HS-5 (cell line): ENCODE measurements at regions not wholly inside any gene's neighbourhood (a gene's known extent, or its start where the extent isn't known, plus 50 kb on each side); places are given as distances from the start of the nearest gene placed in this dataset.

ENCODE experiments used
- DNase-seq: peaks from one replicate; pipeline ENCODE4 v3.0.0-alpha.2; 2012; ENCODE audit warnings: low read depth

- DNase-seq, result no peak
Measured at GRCh38 chr22:27175974-27176373, 518.6 kb downstream of the MIAT start.

- no peak for DNase-seq
Measured at GRCh38 chr22:27179161-27179560, 521.8 kb downstream of the MIAT start.

DNA sequence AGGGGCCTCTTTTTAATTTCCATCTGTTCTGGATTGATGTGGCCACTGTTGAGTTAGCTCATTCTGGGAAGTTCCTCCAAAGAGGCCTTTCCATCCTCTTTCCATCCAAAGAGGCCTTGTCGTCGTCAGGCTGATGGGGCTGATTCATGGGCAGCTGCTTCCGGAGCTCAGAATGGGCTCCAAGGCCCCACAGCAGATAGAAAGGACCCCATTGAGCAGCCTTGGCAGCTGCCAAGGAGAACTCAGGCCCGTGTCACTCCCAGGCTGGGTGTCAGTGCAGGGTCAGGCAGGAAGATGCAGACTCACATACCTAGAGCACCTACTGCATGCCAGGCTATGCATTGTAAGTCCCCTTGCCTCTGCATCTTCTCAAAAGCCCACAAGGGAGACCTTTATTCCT lies 524.1 kb downstream of the MIAT start:
- DNase-seq, result no peak

DNA sequence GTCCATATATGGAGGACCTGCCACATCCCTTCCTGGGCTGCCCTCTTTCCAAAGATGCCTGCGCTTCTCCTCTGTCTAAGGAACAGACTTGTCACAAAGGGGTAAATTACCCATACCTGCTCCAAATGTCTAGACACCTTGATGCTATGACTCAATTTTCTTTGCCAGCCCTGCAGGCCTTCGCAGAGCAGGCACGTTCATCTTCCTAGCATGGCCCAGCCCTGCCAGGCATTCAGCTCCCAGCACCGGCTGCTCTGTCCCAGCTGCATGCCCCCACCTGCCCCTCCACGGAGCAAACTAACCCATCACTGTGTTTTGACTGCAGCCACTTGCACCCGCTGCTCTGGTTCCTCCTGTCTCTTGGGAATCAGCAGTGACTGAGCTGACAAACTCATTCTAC lies 526.1 kb downstream of the MIAT start:
- DNase-seq, result no peak

- no peak for DNase-seq
Measured at GRCh38 chr22:27185099-27185709, 527.8 kb downstream of the MIAT start.

DNA sequence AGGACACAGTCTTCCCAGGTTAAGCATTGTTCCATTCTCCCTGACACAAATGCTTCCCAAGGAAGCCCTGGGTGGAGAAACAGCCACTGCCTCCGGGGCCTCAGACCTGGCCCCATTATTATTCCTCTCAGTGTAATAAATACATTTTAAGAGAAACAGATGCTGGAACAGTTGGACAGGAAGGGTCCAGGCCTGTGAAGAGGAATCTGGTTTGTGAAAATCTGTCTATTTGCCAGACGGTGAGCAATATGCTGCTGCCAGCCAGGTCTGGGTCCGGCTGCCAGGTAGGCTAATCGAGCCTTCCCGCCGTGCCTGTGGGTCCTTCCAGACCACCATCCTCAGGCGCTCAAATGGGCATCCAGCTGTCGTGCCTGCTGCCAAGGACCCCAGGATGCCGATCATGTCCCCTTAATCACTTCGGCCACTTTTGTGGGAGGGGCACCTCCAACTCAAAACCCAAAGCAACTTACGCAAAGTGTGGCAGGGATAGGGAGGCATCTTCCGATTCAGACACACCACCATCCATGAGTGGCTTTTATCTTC lies 528.4 kb downstream of the MIAT start:
- DNase-seq, result no peak

DNA sequence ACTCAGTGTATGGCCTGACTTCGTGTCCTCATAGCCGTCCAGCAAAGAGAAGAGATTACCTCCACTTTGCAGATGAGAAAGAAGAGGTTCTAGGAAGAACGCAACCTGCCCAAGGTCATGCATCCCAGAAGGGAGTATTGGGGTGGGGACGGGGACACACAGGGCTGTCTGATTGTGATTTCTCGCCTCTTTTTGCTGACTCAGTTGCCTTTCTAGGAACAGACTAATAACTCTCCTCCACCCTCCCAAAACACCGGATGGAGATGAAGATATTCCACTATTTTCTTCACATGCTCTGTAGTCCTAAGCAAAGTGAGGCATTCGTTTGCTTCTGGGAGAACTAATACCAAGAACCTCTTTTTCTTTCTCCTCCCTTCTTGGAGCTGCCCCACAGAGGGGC lies 529.3 kb downstream of the MIAT start:
- no peak for DNase-seq

DNA sequence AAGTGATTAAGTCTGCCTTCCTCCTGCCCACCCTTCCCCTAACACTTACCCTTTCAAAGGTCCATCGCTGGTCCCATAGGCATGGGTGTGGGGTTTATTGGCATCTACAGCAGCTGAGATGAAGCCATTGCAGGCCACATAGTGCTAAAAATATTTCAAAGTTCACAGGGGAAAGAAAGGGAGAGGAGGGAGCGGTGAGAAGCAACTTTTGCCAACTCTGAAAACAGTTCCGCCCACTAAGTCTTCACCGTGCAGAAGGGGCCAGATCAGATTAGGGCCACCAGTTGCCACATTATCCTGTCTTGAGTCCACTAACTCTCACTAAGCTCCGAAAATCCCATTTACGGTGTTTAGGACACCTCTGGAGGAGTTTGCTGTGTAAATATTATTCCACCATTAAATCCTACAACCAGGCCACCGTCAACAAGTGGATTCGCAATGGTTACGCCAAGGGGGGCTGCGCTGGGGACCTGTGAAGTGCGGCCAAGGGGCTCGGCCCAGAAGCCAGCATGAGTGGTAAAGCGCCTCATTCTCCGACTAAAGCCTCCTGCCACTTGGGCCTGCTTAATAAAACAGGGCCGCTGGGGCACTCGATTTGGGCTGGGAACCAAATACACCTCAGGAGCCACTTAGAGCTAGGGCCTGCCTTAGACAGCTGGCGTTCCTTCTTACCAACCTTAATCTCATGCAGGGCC lies 534.9 kb downstream of the MIAT start:
- no peak for DNase-seq

- DNase-seq, result no peak
Measured at GRCh38 chr22:27193215-27193614, 535.8 kb downstream of the MIAT start.

GRCh38 chr22:27193636-27194035 lies 536.2 kb downstream of the MIAT start:
- DNase-seq, result no peak

DNA sequence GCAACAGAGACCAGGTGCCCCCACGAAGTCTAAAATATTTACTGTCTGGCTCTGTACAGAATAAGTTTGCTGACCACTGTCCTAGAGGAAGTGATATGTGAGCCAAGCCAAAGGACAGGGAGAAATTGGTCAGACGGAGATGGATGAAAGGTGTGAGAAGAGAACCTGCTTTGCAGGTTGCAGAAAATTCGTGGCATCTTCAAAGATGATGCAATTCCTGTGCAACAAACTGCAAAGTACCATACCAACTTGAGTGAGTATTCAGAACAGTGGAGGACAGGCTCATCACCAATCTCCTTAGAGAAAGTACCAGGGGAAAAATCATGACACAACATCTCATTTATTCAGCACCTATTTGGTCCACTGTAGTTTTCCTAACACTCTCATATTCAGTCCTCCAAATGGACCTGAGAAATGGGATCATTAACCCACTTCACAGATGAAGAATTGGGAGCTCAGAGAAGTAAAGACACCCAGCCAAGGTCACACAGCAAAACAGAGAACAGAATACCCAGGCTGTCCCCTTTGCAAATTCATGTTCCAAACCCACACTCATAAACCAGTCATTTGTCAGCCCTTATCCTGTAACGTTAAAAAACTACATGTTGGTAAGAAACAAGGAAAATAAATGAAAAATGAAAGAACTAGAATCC lies 536.8 kb downstream of the MIAT start:
- DNase-seq, result no peak

DNA sequence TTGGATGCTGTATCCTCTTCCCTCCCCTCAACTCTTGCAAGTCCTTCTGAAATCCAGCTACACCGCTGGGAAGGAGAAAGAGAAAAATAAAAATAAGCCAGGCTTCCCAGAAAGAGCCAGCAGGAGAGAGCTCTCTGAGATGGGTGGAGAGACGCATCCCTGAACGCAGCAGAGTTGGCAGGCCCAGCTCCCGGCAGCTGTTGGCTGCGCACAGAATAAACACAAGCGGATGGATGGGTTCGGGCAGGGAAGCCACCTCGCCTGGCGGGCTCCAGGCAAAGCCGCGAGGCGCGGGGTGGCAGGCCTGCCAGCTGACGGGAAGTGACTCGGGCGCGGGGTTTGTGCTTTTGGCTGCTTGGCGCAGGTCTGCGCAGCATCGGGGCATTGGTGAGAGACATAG lies 537.7 kb downstream of the MIAT start:
- no peak for DNase-seq

DNA sequence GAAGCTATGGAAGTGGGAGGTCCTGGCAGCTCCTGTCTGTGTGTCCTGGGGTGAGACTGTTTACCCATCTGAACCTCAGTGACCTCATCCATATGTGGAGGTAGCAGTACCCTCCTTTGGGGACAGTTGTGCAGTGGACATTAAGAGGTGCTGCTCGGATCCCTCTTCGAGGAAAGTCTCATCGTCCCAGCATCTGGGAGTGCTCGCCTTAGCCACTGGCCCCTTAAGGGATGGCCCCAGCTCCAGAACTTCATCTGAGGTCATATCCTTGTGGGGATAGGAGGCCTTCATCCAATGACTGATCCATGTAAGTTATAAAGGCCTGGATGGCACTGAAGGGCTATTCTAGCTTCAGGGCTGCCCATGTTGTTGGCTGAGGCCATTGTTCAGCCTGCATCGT lies 538.1 kb downstream of the MIAT start:
- DNase-seq, result no peak

- DNase-seq, result no peak
Measured at GRCh38 chr22:27196606-27197005, 539.2 kb downstream of the MIAT start.

DNA sequence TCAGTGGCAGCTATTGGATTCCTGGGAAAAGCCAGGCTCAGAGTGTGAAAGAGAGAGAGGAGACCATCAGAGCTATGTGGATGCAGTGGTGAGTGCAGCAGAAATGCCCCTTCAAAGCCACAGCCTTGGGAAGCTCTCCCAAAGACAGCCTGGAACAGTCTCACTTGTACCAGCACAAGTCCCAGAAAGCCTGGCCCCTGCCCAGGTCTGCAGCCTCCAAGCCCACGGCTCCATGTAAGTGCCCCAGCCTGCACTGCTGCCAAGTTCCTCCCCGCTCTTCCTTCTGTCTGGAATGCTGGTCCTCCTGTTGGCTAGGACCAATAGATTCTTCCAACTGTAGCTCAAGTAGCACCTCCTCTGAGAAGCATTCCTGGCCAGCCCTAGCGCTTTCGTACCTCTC lies 539.7 kb downstream of the MIAT start:
- DNase-seq, result no peak

DNA sequence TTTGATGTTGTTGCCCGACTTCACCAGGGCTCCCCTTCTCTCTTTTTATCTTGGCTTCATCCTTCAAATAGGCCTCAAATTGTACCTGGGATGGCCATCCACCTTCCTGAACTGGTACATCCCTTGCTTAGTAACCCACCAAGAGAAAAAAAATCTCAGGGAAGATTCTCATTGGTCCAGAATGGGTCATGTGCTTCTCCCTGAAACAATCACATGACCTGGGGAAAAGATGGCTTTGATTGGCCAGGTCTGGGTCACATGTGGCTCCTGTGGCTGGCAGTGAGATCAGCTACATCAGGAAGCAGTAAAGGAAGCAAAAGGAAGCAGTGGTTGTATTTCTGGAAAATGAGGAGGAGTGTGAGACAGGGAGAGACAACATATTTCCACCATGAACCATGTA lies 540.2 kb downstream of the MIAT start:
- DNase-seq, result no peak

DNA sequence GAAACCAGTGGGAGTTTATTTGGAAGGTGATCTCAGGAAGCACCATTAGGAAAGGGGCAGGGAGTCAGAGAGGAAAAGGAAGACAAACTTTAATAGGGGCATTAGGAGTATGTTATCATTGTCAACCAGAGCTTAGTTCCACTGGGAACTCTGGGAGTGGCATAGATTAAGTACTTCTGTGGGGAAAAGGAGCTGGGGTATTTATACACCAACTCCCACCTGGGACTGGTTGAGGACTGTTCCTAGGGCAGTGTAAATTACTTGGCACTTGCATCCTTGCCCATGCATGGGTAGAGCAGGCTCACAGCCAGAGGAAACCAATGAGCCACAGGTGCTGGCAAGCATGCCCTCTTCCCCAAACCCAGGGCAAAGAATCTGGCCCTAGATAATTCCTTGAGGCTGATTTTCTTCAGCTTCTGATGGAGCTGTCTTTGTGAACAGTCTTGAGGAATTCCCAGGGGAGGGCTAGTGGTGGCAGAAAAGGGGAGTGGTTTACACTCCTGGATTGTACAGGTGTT lies 541.2 kb downstream of the MIAT start:
- DNase-seq, result no peak

- no peak for DNase-seq
Measured at GRCh38 chr22:27199354-27199753, 542.0 kb downstream of the MIAT start.

DNA sequence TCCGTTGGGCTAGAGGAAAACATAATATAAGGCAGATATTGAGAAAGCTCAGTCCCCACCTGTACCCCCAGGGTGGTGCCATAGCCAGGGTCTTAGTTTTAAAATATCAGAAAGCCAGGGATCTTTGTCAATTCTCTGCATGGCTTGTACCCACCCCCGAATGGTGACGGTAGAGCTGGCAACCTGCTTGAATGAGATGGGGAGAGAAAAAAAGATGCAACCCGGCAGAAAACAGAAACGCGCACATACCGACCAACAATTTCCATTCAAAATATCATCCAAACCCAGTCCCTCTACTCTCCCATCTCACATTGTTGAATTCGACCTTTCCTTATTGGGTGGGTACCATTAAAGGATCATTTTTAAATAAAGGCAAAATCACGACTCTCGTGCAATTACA lies 543.9 kb downstream of the MIAT start:
- DNase-seq, result no peak

DNA sequence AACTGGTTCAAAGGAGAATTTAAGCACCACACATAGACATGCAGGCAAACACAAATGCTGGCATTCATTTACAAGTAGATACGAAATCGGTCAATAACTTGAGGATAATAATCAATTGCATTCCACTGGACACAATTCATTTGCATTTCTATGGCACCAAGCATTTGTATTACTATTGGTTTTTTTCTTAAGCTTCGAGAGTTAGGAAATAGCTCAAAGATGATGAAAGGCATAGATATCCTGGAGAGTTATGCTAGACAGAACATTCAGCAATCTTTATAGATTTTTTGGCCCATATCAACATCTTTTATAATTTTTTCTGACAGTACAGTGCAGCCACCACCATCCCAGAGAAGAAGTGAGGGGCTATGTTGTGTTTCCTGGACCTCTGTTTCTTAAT lies 544.4 kb downstream of the MIAT start:
- no peak for DNase-seq

DNA sequence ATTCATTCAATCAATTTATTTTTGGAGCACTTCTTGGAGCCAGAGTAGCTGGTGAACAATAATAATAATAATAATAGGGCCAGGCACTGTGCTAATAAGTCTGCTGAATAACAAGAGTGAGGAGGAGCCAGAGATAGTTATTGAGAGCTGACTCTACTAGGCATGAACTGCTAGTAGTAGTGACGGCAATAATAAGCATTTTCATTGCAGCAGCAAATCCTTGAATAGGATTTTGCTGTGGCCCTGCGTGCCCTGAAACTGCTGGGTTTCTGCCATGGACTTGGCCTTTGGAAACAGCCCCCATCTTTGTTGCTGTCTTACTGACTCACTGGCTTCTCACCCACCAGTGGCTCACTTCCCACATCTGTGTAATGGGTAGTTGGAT lies 545.9 kb downstream of the MIAT start:
- no peak for DNase-seq

DNA sequence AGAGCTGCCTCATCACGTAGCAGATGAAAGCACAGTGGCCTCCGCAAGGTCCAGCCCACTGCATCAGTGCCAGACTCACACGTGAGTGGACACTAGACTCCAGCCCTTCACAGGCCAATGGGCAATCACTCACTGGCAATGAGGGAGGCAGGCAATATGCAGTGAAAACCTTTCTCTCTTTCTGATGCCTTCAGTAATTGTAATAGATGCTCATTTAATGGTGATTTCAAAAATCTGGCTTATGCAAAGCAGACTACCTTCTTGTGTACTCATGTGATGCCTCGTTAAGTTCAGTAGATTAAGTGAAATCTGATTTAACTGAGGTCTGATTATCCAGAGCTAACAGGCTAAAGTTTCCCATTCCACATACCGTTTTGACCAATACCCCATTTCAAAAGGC lies 546.9 kb downstream of the MIAT start:
- no peak for DNase-seq

GRCh38 chr22:27204817-27205216 lies 547.4 kb downstream of the MIAT start:
- DNase-seq, result no peak
